DND-41 (cell line): ENCODE measurements at regions not wholly inside any gene's neighbourhood (a gene's known extent, or its start where the extent isn't known, plus 50 kb on each side); places are given as distances from the start of the nearest gene placed in this dataset.

ENCODE experiments used
- ATAC-seq: fragments of 200-7000 bp; cut with Tn5 transposase; 3 replicates; pipeline ENCODE4 v1.9.1; 2021; ENCODE audit warnings: low read depth; ENCODE audit not compliant: insufficient read depth
- DNase-seq: peaks from one replicate; pipeline ENCODE4 v3.0.0-alpha.2; 2020
- H2AFZ ChIP-seq: 2 replicates; pipeline ENCODE4 v1.6.0; 2012; ENCODE audit warnings: low read depth, low read length
- H3K27ac ChIP-seq: 2 replicates; pipeline ENCODE4 v1.5.1; 2012; ENCODE audit warnings: low read length, inconsistent platforms
- H3K27me3 ChIP-seq: fragments of 200-600 bp; sonication (generic); 2 replicates; pipeline ENCODE4 v1.6.0; 2012; ENCODE audit warnings: low read length, mild to moderate bottlenecking, inconsistent platforms; ENCODE audit not compliant: insufficient read depth, poor library complexity
- H3K36me3 ChIP-seq: 2 replicates; pipeline ENCODE4 v1.5.1; 2012; ENCODE audit warnings: low read length, inconsistent platforms; ENCODE audit not compliant: insufficient read depth
- H3K4me1 ChIP-seq: 2 replicates; pipeline ENCODE4 v1.5.1; 2012; ENCODE audit warnings: mild to moderate bottlenecking, low read length; ENCODE audit not compliant: insufficient read depth
- H3K4me2 ChIP-seq: 2 replicates; pipeline ENCODE4 v1.6.0; 2012; ENCODE audit warnings: mild to moderate bottlenecking, moderate library complexity, low read length, inconsistent platforms; ENCODE audit not compliant: insufficient read depth
- H3K4me3 ChIP-seq, 2 experiments: fragments of 200-600 bp in 1 of 2; shearing (Covaris generic) in 1 of 2; 2 replicates each; pipeline ENCODE4 v1.5.1; 2012 to 2016; ENCODE audit warnings: inconsistent platforms in 2 of 2, low read length in 2 of 2, mild to moderate bottlenecking in 2 of 2, low read depth in 1 of 2, moderate library complexity in 1 of 2
- H3K79me2 ChIP-seq: 2 replicates; pipeline ENCODE4 v1.6.0; 2012; ENCODE audit warnings: low read length, inconsistent platforms; ENCODE audit not compliant: insufficient read depth
- H3K9ac ChIP-seq: 2 replicates; pipeline ENCODE4 v1.6.0; 2012; ENCODE audit warnings: low read depth, mild to moderate bottlenecking, inconsistent platforms, low read length, moderate library complexity
- H3K9me3 ChIP-seq: 2 replicates; pipeline ENCODE4 v1.5.1; 2012; ENCODE audit warnings: low read length, moderate library complexity, mild to moderate bottlenecking, inconsistent platforms; ENCODE audit not compliant: insufficient read depth, severe bottlenecking
- H4K20me1 ChIP-seq: 2 replicates; pipeline ENCODE4 v1.6.0; 2012; ENCODE audit warnings: low read length; ENCODE audit not compliant: insufficient read depth
- CTCF ChIP-seq: IDR thresholded peaks from 2 replicates; pipeline ENCODE4 v1.5.1; 2012; ENCODE audit warnings: borderline replicate concordance, low read length, moderate library complexity, mild to moderate bottlenecking; ENCODE audit not compliant: poor library complexity, severe bottlenecking; ENCODE audit errors: extremely low read depth
- EZH2 ChIP-seq: IDR thresholded peaks from 3 replicates; pipeline ENCODE4 v1.6.1; 2012; ENCODE audit warnings: borderline replicate concordance, low read depth, mild to moderate bottlenecking, moderate library complexity, low read length, inconsistent platforms; ENCODE audit not compliant: severe bottlenecking

GRCh38 chr4:123812066-123812390, 415.4 kb downstream of the SPRY1 start:
- H2AFZ ChIP-seq: no peak overlapping the region
- TF ChIP-seq EZH2 (no peak), CTCF (no peak)
- H3K9me3 ChIP-seq: no peaks in the 10 kb centered on the region
- H3K27ac ChIP-seq: no peak overlapping the region
- no peak overlapping the region for H3K4me2 ChIP-seq
- no peaks in the 10 kb centered on the region for H4K20me1 ChIP-seq
- H3K9ac ChIP-seq: no peak overlapping the region
- H3K36me3 ChIP-seq: no peaks in the 10 kb centered on the region
- no peak for ATAC-seq
- H3K27me3 ChIP-seq: no peaks in the 10 kb centered on the region
- no peaks in the 10 kb centered on the region for H3K79me2 ChIP-seq
- H3K4me3 ChIP-seq: no peak overlapping the region
- no peaks in the 10 kb centered on the region for H3K4me1 ChIP-seq
- no peak for DNase-seq

- DNase-seq (no peak), ATAC-seq (no peak)
- H3K79me2 ChIP-seq: no peaks in the 10 kb centered on the region
- H3K27me3 ChIP-seq: no peaks in the 10 kb centered on the region
- no peaks in the 10 kb centered on the region for H4K20me1 ChIP-seq
- H3K9ac ChIP-seq: no peak overlapping the region
- no peak overlapping the region for H3K4me3 ChIP-seq
- no peak overlapping the region for H3K27ac ChIP-seq
- no peaks in the 10 kb centered on the region for H3K9me3 ChIP-seq
- H3K36me3 ChIP-seq: no peaks in the 10 kb centered on the region
- no peak overlapping the region for H3K4me2 ChIP-seq
- H2AFZ ChIP-seq: no peak overlapping the region
- no peaks in the 10 kb centered on the region for H3K4me1 ChIP-seq
- TF ChIP-seq CTCF: no peak
- no peak for TF ChIP-seq EZH2
Measured at GRCh38 chr4:123813901-123814300, 417.3 kb downstream of the SPRY1 start.

- H3K9me3 ChIP-seq: no peaks in the 10 kb centered on the region
- H3K4me3 ChIP-seq: no peak overlapping the region
- H4K20me1 ChIP-seq: no peaks in the 10 kb centered on the region
- H3K36me3 ChIP-seq: no peaks in the 10 kb centered on the region
- no peak overlapping the region for H3K27ac ChIP-seq
- H3K4me2 ChIP-seq: no peak overlapping the region
- TF ChIP-seq CTCF (no peak), EZH2 (no peak)
- no peak for DNase-seq
- no peaks in the 10 kb centered on the region for H3K27me3 ChIP-seq
- no peak for ATAC-seq
- no peaks in the 10 kb centered on the region for H3K4me1 ChIP-seq
- no peak overlapping the region for H2AFZ ChIP-seq
- H3K9ac ChIP-seq: no peak overlapping the region
- H3K79me2 ChIP-seq: no peaks in the 10 kb centered on the region
Measured at GRCh38 chr4:123816462-123816861, 419.9 kb downstream of the SPRY1 start.

GRCh38 chr4:123817025-123817688, 420.6 kb downstream of the SPRY1 start:
- no peak for DNase-seq
- TF ChIP-seq CTCF (no peak), EZH2 (no peak)
- no peak overlapping the region for H3K4me2 ChIP-seq

More at GRCh38 chr4:123817025-123817688, 420.6 kb downstream of the SPRY1 start:
- Histone ChIP-seq H3K79me2 (no peaks in the 10 kb centered on the region), H2AFZ (no peak overlapping the region), H3K9me3 (no peaks in the 10 kb centered on the region), H4K20me1 (no peaks in the 10 kb centered on the region), H3K4me1 (no peaks in the 10 kb centered on the region), H3K36me3 (no peaks in the 10 kb centered on the region), H3K27me3 (no peaks in the 10 kb centered on the region), H3K4me3 (no peak overlapping the region), H3K9ac (no peak overlapping the region), H3K27ac (no peak overlapping the region)
- no peak for ATAC-seq
